HEK293 (cell line): ENCODE measurements at regions not wholly inside any gene's neighbourhood (a gene's known extent, or its start where the extent isn't known, plus 50 kb on each side); places are given as distances from the start of the nearest gene placed in this dataset.
A peak's percentile ranks its signal among the peaks of the same experiment; 100 is the strongest.

Experiments
- CTCF ChIP-seq: fragments of 450-650 bp; formaldehyde crosslinking; IDR thresholded peaks from 2 replicates; pipeline ENCODE4 v1.5.1; 2016; ENCODE audit warnings: missing biosample characterization, missing genetic modification characterization
- PRDM2 ChIP-seq: fragments of 450-650 bp; formaldehyde crosslinking; IDR thresholded peaks from 2 replicates; pipeline ENCODE4 v1.5.1; 2016; ENCODE audit warnings: missing biosample characterization, missing genetic modification characterization, borderline replicate concordance
- YY2 ChIP-seq: fragments of 450-650 bp; formaldehyde crosslinking; IDR thresholded peaks from 2 replicates; pipeline ENCODE4 v1.5.1; 2016; ENCODE audit warnings: missing biosample characterization, missing genetic modification characterization
- ZBTB44 ChIP-seq: fragments of 450-650 bp; IDR thresholded peaks from 2 replicates; pipeline ENCODE4 v1.5.1; 2018; ENCODE audit warnings: missing biosample characterization, mild to moderate bottlenecking, missing genetic modification characterization
- ZBTB48 ChIP-seq: fragments of 450-650 bp; formaldehyde crosslinking; IDR thresholded peaks from 2 replicates; pipeline ENCODE4 v1.5.1; 2016; ENCODE audit warnings: missing biosample characterization, missing genetic modification characterization
- ZBTB7A ChIP-seq: fragments of 450-650 bp; formaldehyde crosslinking; IDR thresholded peaks from 2 replicates; pipeline ENCODE4 v1.5.1; 2016; ENCODE audit warnings: low read depth, missing biosample characterization, missing genetic modification characterization
- ZNF112 ChIP-seq: fragments of 450-650 bp; formaldehyde crosslinking; IDR thresholded peaks from 2 replicates; pipeline ENCODE4 v1.5.0; 2017; ENCODE audit warnings: missing biosample characterization, missing genetic modification characterization
- ZNF121 ChIP-seq: fragments of 450-650 bp; formaldehyde crosslinking; IDR thresholded peaks from 2 replicates; pipeline ENCODE4 v1.5.1; 2016; ENCODE audit warnings: missing biosample characterization, missing genetic modification characterization
- ZNF174 ChIP-seq: fragments of 450-650 bp; formaldehyde crosslinking; IDR thresholded peaks from 2 replicates; pipeline ENCODE4 v1.5.0; 2017; ENCODE audit warnings: missing biosample characterization, mild to moderate bottlenecking, missing genetic modification characterization
- ZNF23 ChIP-seq: fragments of 450-650 bp; formaldehyde crosslinking; IDR thresholded peaks from 2 replicates; pipeline ENCODE4 v1.5.1; 2016; ENCODE audit warnings: missing biosample characterization, missing genetic modification characterization, borderline replicate concordance
- ZNF24 ChIP-seq: fragments of 450-650 bp; formaldehyde crosslinking; IDR thresholded peaks from 2 replicates; pipeline ENCODE4 v1.5.1; 2016; ENCODE audit warnings: missing biosample characterization, missing genetic modification characterization
- ZNF404 ChIP-seq: fragments of 450-650 bp; formaldehyde crosslinking; IDR thresholded peaks from 2 replicates; pipeline ENCODE4 v1.5.1; 2017; ENCODE audit warnings: missing biosample characterization, missing genetic modification characterization
- ZNF510 ChIP-seq: fragments of 450-650 bp; formaldehyde crosslinking; IDR thresholded peaks from 2 replicates; pipeline ENCODE4 v1.5.1; 2018; ENCODE audit warnings: mild to moderate bottlenecking, missing genetic modification characterization, missing biosample characterization; ENCODE audit not compliant: insufficient replicate concordance
- ZNF654 ChIP-seq: fragments of 450-650 bp; formaldehyde crosslinking; IDR thresholded peaks from 2 replicates; pipeline ENCODE4 v1.5.1; 2016; ENCODE audit warnings: low read depth, missing biosample characterization, missing genetic modification characterization
- ZNF660 ChIP-seq: fragments of 450-650 bp; IDR thresholded peaks from 2 replicates; pipeline ENCODE4 v1.5.1; 2018; ENCODE audit warnings: missing biosample characterization, mild to moderate bottlenecking, missing genetic modification characterization
- ZNF677 ChIP-seq: fragments of 450-650 bp; IDR thresholded peaks from 2 replicates; pipeline ENCODE4 v1.5.0; 2018; ENCODE audit warnings: missing biosample characterization, mild to moderate bottlenecking, missing genetic modification characterization, moderate library complexity
- ZNF785 ChIP-seq: fragments of 450-650 bp; formaldehyde crosslinking; IDR thresholded peaks from 2 replicates; pipeline ENCODE4 v1.5.1; 2016; ENCODE audit warnings: missing biosample characterization, missing genetic modification characterization
- ZNF843 ChIP-seq: fragments of 450-650 bp; formaldehyde crosslinking; IDR thresholded peaks from 2 replicates; pipeline ENCODE4 v1.5.1; 2016; ENCODE audit warnings: missing biosample characterization, missing genetic modification characterization
- ZXDB ChIP-seq: fragments of 450-650 bp; formaldehyde crosslinking; IDR thresholded peaks from 2 replicates; pipeline ENCODE4 v1.5.1; 2016; ENCODE audit warnings: missing biosample characterization, missing genetic modification characterization
- TF ChIP-seq, protein P1 (sequence below): fragments of 450-650 bp; formaldehyde crosslinking; IDR thresholded peaks from 2 replicates; pipeline ENCODE4 v1.5.1; 2016; ENCODE audit warnings: missing biosample characterization, missing genetic modification characterization
- TF ChIP-seq, protein P2 (sequence below): fragments of 450-650 bp; formaldehyde crosslinking; IDR thresholded peaks from 2 replicates; pipeline ENCODE4 v1.5.1; 2016; ENCODE audit warnings: missing biosample characterization, missing genetic modification characterization, borderline replicate concordance
- TF ChIP-seq, protein P3 (sequence below): fragments of 450-650 bp; formaldehyde crosslinking; IDR thresholded peaks from 2 replicates; pipeline ENCODE4 v1.5.1; 2016; ENCODE audit warnings: missing biosample characterization, missing genetic modification characterization
- TF ChIP-seq, protein P4 (sequence below): fragments of 450-650 bp; formaldehyde crosslinking; IDR thresholded peaks from 2 replicates; pipeline ENCODE4 v1.5.1; 2016; ENCODE audit warnings: missing biosample characterization, missing genetic modification characterization

DNA sequence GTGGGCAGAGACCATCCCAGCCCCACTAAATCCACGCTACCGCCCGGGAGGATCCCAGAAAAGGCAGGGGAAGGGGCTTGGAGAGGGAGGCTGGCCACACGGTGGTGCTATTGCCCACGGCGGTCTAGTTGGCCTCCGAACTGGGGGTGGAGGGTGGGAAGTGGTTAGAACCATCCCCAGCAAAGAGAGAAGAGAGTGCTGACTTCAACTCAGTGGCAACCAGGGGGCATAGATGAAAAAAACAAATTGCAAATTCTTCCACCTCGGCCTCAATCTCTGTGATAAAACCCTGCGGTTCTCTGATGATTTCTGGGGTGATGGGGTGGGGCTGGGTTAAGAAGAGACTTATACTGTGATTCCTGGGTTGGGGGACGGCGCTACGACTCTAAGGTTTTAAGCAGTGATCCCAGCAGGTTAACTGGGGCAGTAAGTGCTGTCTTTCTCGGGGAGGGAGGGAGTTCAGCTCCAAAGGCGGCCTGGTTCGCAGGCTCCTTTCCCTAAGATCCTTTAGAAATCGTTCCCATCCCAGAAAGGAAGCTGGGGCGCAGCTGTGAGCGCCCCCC lies 154.5 kb upstream of the LYZL2 start (continued):
- TF ChIP-seq, protein P1, sequence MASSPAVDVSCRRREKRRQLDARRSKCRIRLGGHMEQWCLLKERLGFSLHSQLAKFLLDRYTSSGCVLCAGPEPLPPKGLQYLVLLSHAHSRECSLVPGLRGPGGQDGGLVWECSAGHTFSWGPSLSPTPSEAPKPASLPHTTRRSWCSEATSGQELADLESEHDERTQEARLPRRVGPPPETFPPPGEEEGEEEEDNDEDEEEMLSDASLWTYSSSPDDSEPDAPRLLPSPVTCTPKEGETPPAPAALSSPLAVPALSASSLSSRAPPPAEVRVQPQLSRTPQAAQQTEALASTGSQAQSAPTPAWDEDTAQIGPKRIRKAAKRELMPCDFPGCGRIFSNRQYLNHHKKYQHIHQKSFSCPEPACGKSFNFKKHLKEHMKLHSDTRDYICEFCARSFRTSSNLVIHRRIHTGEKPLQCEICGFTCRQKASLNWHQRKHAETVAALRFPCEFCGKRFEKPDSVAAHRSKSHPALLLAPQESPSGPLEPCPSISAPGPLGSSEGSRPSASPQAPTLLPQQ (tag by site-specific recombination), result no peak
- no peak for TF ChIP-seq ZNF785 (tag by site-specific recombination)
- no peak for TF ChIP-seq ZNF121
- TF ChIP-seq ZBTB48 (tag by site-specific recombination), result 0 out of 2 replicates have a peak, but pooled peaks have one; percentile 14
- TF ChIP-seq, protein P2, sequence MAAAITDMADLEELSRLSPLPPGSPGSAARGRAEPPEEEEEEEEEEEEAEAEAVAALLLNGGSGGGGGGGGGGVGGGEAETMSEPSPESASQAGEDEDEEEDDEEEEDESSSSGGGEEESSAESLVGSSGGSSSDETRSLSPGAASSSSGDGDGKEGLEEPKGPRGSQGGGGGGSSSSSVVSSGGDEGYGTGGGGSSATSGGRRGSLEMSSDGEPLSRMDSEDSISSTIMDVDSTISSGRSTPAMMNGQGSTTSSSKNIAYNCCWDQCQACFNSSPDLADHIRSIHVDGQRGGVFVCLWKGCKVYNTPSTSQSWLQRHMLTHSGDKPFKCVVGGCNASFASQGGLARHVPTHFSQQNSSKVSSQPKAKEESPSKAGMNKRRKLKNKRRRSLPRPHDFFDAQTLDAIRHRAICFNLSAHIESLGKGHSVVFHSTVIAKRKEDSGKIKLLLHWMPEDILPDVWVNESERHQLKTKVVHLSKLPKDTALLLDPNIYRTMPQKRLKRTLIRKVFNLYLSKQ, result no peak
- peak; percentile 93 for TF ChIP-seq ZNF654 (tag by site-specific recombination)
- no peak for TF ChIP-seq ZNF24 (tag by site-specific recombination)
- no peak for TF ChIP-seq ZBTB44
- TF ChIP-seq ZNF404, result no peak
- TF ChIP-seq ZNF660 (tag by site-specific recombination), result no peak
- no peak for TF ChIP-seq ZNF112 (tag by site-specific recombination)
- TF ChIP-seq ZNF677 (tag by site-specific recombination), result no peak
- TF ChIP-seq PRDM2, result no peak
- no peak for TF ChIP-seq ZXDB (tag by site-specific recombination)
- no peak for TF ChIP-seq ZNF510 (tag by site-specific recombination)
- no peak for TF ChIP-seq ZNF843
- TF ChIP-seq CTCF (tag by site-specific recombination), result 0 out of 2 replicates have a peak, but pooled peaks have one; percentile 38
- no peak for TF ChIP-seq ZNF174 (tag by site-specific recombination)
- no peak for TF ChIP-seq ZNF23 (tag by site-specific recombination)
- TF ChIP-seq, protein P3, sequence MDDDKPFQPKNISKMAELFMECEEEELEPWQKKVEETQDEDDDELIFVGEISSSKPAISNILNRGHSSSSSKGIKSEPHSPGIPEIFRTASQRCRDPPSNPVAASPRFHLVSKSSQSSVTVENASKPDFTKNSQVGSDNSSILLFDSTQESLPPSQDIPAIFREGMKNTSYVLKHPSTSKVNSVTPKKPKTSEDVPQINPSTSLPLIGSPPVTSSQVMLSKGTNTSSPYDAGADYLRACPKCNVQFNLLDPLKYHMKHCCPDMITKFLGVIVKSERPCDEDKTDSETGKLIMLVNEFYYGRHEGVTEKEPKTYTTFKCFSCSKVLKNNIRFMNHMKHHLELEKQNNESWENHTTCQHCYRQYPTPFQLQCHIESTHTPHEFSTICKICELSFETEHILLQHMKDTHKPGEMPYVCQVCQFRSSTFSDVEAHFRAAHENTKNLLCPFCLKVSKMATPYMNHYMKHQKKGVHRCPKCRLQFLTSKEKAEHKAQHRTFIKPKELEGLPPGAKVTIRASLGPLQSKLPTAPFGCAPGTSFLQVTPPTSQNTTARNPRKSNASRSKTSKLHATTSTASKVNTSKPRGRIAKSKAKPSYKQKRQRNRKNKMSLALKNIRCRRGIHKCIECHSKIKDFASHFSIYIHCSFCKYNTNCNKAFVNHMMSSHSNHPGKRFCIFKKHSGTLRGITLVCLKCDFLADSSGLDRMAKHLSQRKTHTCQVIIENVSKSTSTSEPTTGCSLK, result no peak
- no peak for TF ChIP-seq YY2
- no peak for TF ChIP-seq ZBTB7A (tag by site-specific recombination)
- TF ChIP-seq, protein P4, sequence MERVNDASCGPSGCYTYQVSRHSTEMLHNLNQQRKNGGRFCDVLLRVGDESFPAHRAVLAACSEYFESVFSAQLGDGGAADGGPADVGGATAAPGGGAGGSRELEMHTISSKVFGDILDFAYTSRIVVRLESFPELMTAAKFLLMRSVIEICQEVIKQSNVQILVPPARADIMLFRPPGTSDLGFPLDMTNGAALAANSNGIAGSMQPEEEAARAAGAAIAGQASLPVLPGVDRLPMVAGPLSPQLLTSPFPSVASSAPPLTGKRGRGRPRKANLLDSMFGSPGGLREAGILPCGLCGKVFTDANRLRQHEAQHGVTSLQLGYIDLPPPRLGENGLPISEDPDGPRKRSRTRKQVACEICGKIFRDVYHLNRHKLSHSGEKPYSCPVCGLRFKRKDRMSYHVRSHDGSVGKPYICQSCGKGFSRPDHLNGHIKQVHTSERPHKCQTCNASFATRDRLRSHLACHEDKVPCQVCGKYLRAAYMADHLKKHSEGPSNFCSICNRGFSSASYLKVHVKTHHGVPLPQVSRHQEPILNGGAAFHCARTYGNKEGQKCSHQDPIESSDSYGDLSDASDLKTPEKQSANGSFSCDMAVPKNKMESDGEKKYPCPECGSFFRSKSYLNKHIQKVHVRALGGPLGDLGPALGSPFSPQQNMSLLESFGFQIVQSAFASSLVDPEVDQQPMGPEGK (tag by site-specific recombination), result peak; percentile 59
